HL-60 (cell line): ENCODE measurements at regions not wholly inside any gene's neighbourhood (a gene's known extent, or its start where the extent isn't known, plus 50 kb on each side); places are given as distances from the start of the nearest gene placed in this dataset.

Experiments used
- POLR2AphosphoS5 ChIP-seq: IDR thresholded peaks from 2 replicates; pipeline ENCODE4 v1.6.1; 2012; ENCODE audit warnings: low read depth
- TF ChIP-seq, protein P1 (sequence below): IDR thresholded peaks from one replicate; pipeline ENCODE4 v1.5.1; 2011; ENCODE audit warnings: low read length, control low read depth, inconsistent platforms; ENCODE audit not compliant: insufficient read depth
- TF ChIP-seq, protein P2 (sequence below): IDR thresholded peaks from 2 replicates; pipeline ENCODE4 v1.6.1; 2012; ENCODE audit warnings: low read depth; ENCODE audit not compliant: insufficient replicate concordance

DNA sequence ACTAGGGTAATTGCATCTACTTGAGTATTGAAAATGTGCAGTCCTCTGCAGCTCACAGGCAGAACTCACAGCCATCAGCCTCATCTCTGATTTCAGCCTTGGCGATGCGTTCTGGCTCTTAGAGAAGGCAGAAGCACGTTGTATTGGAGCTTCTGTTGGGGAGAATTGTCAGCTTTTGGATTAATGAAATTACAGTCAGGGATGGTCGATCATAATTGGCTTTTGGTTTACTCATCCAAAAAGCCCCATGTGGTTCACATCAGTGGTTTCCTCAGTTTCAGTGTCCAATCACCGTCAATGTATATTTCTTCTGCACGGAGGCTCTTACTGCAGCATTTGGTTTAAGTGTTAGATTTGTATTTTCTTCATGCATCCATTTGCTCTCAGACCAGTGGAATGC, 218.5 kb upstream of the SOX11 start:
- TF ChIP-seq, protein P1, sequence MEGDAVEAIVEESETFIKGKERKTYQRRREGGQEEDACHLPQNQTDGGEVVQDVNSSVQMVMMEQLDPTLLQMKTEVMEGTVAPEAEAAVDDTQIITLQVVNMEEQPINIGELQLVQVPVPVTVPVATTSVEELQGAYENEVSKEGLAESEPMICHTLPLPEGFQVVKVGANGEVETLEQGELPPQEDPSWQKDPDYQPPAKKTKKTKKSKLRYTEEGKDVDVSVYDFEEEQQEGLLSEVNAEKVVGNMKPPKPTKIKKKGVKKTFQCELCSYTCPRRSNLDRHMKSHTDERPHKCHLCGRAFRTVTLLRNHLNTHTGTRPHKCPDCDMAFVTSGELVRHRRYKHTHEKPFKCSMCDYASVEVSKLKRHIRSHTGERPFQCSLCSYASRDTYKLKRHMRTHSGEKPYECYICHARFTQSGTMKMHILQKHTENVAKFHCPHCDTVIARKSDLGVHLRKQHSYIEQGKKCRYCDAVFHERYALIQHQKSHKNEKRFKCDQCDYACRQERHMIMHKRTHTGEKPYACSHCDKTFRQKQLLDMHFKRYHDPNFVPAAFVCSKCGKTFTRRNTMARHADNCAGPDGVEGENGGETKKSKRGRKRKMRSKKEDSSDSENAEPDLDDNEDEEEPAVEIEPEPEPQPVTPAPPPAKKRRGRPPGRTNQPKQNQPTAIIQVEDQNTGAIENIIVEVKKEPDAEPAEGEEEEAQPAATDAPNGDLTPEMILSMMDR, result no peak
- no peak for TF ChIP-seq POLR2AphosphoS5
- TF ChIP-seq, protein P2, sequence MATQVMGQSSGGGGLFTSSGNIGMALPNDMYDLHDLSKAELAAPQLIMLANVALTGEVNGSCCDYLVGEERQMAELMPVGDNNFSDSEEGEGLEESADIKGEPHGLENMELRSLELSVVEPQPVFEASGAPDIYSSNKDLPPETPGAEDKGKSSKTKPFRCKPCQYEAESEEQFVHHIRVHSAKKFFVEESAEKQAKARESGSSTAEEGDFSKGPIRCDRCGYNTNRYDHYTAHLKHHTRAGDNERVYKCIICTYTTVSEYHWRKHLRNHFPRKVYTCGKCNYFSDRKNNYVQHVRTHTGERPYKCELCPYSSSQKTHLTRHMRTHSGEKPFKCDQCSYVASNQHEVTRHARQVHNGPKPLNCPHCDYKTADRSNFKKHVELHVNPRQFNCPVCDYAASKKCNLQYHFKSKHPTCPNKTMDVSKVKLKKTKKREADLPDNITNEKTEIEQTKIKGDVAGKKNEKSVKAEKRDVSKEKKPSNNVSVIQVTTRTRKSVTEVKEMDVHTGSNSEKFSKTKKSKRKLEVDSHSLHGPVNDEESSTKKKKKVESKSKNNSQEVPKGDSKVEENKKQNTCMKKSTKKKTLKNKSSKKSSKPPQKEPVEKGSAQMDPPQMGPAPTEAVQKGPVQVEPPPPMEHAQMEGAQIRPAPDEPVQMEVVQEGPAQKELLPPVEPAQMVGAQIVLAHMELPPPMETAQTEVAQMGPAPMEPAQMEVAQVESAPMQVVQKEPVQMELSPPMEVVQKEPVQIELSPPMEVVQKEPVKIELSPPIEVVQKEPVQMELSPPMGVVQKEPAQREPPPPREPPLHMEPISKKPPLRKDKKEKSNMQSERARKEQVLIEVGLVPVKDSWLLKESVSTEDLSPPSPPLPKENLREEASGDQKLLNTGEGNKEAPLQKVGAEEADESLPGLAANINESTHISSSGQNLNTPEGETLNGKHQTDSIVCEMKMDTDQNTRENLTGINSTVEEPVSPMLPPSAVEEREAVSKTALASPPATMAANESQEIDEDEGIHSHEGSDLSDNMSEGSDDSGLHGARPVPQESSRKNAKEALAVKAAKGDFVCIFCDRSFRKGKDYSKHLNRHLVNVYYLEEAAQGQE, result no peak
